ENCODE measurements at regions not wholly inside any gene's neighbourhood (a gene's known extent, or its start where the extent isn't known, plus 50 kb on each side); places are given as distances from the start of the nearest gene placed in this dataset.

- no peak for DNase-seq (ENCODE audit: low spot score)
- FAIRE-seq = no peak
Observed at GRCh38 chr2:181829230-181829629, 62.3 kb upstream of the ITPRID2 start.

GRCh38 chr2:181832015-181832414 lies 59.5 kb upstream of the ITPRID2 start:
- FAIRE-seq = no peak
- DNase-seq (ENCODE audit: low spot score) = no peak

- DNase-seq (ENCODE audit: low spot score) (no peak), FAIRE-seq (no peak)
Observed at GRCh38 chr2:181836583-181836982, 54.9 kb upstream of the ITPRID2 start.

- FAIRE-seq (no peak), DNase-seq (ENCODE audit: low spot score) (no peak)
Observed at GRCh38 chr2:181837563-181837962, 54.0 kb upstream of the ITPRID2 start.

GRCh38 chr2:181839811-181840210 lies 51.7 kb upstream of the ITPRID2 start:
- no peak for FAIRE-seq
- no peak for DNase-seq (ENCODE audit: low spot score)

- FAIRE-seq = no peak
Observed at GRCh38 chr2:181841079-181841478, 50.5 kb upstream of the ITPRID2 start.

More at GRCh38 chr2:181841079-181841478, 50.5 kb upstream of the ITPRID2 start:
- no peak for DNase-seq (ENCODE audit: low spot score)
